HepG2 (cell line): ENCODE measurements at regions not wholly inside any gene's neighbourhood (a gene's known extent, or its start where the extent isn't known, plus 50 kb on each side); places are given as distances from the start of the nearest gene placed in this dataset.

Experiments
- ZNF274 ChIP-seq: sonication (generic); formaldehyde crosslinking; IDR thresholded peaks from 2 replicates; pipeline ENCODE4 v1.5.1; 2020; ENCODE audit warnings: mild to moderate bottlenecking, missing genetic modification reagents
- TF ChIP-seq, protein P1 (sequence below): sonication (generic); formaldehyde crosslinking; IDR thresholded peaks from 2 replicates; pipeline ENCODE4 v1.5.0; 2020; ENCODE audit warnings: mild to moderate bottlenecking, missing genetic modification reagents, moderate library complexity

DNA sequence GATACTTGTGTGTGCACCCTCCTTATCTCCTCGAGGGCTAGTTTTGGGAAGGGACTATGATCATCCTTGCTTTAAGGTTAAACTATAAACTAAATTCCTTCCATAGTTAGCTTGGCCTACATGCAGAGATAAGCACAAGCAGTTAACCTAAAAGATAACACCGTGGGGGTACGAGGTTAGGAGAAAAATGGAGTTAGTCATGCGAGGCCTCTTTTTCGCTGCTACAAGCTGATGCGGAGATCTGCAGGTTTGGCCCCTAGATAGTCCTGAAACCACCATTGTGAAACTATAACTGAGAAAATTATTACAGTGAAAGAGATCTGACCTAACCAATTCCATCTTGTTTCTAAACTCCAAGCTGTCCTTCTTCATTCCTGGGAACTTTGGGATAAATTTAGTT, 113.7 kb upstream of the ZKSCAN2 start:
- no peak for TF ChIP-seq ZNF274
- TF ChIP-seq, protein P1, sequence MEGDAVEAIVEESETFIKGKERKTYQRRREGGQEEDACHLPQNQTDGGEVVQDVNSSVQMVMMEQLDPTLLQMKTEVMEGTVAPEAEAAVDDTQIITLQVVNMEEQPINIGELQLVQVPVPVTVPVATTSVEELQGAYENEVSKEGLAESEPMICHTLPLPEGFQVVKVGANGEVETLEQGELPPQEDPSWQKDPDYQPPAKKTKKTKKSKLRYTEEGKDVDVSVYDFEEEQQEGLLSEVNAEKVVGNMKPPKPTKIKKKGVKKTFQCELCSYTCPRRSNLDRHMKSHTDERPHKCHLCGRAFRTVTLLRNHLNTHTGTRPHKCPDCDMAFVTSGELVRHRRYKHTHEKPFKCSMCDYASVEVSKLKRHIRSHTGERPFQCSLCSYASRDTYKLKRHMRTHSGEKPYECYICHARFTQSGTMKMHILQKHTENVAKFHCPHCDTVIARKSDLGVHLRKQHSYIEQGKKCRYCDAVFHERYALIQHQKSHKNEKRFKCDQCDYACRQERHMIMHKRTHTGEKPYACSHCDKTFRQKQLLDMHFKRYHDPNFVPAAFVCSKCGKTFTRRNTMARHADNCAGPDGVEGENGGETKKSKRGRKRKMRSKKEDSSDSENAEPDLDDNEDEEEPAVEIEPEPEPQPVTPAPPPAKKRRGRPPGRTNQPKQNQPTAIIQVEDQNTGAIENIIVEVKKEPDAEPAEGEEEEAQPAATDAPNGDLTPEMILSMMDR (CRISPR knock-in tag): no peak
